ENCODE measurements at regions not wholly inside any gene's neighbourhood (a gene's known extent, or its start where the extent isn't known, plus 50 kb on each side); places are given as distances from the start of the nearest gene placed in this dataset.
A peak's percentile ranks its signal among the peaks of the same experiment; 100 is the strongest.

GRCh38 chr11:109526061-109526460, 104.1 kb downstream of the C11orf87 start:
- H3K4me1 Mint-ChIP-seq (ENCODE audit: low read depth, unreplicated experiment): peaks cover 7% of the 10 kb centered on the region
- H3K4me3 Mint-ChIP-seq (ENCODE audit: unreplicated experiment): no peak overlapping the region
- H3K9me3 ChIP-seq (ENCODE audit: insufficient read depth, low read depth, low read length): no peaks in the 10 kb centered on the region
- H3K4me2 ChIP-seq (ENCODE audit: low read length): no peak overlapping the region
- FAIRE-seq (no peak), DNase-seq (ENCODE audit: low read depth) (no peak)
- H3K36me3 Mint-ChIP-seq (ENCODE audit: low read depth, unreplicated experiment): no peaks in the 10 kb centered on the region
- no peak overlapping the region for H3K4me3 ChIP-seq (ENCODE audit: insufficient read depth, low read depth, low read length)
- peaks cover 1% of the 10 kb centered on the region for H3K9me3 Mint-ChIP-seq (ENCODE audit: unreplicated experiment)
- H3K79me2 ChIP-seq (ENCODE audit: insufficient read depth, low read length): no peaks in the 10 kb centered on the region
- no peak overlapping the region for H2AFZ ChIP-seq (ENCODE audit: low read depth, low read length)
- H3K27ac Mint-ChIP-seq (ENCODE audit: unreplicated experiment): no peak overlapping the region
- no peaks in the 10 kb centered on the region for H3K27me3 ChIP-seq (ENCODE audit: insufficient read depth, low read length)
- no peaks in the 10 kb centered on the region for H3K27me3 Mint-ChIP-seq (ENCODE audit: low read depth, unreplicated experiment)
- no peaks in the 10 kb centered on the region for H4K20me1 ChIP-seq (ENCODE audit: insufficient read depth, low read length)
- TF ChIP-seq EZH2 (IDR thresholded peaks at IDR 0.05; ENCODE audit: insufficient read depth, low read length) (no peak), CTCF (IDR thresholded peaks at IDR 0.05; ENCODE audit: insufficient read depth, low read depth, low read length) (no peak)
- H3K27ac ChIP-seq (ENCODE audit: low read depth, low read length): no peak overlapping the region
- H3K36me3 ChIP-seq (ENCODE audit: insufficient read depth, low read length): no peaks in the 10 kb centered on the region
- no peaks in the 10 kb centered on the region for H3K4me1 ChIP-seq (ENCODE audit: insufficient read depth, low read length)
- H3K9ac ChIP-seq (ENCODE audit: low read length): no peak overlapping the region

GRCh38 chr11:109526931-109527330, 104.9 kb downstream of the C11orf87 start:
- H3K79me2 ChIP-seq (ENCODE audit: insufficient read depth, low read length): no peaks in the 10 kb centered on the region
- H3K27ac ChIP-seq (ENCODE audit: low read depth, low read length): no peak overlapping the region
- no peak overlapping the region for H2AFZ ChIP-seq (ENCODE audit: low read depth, low read length)
- Mint-ChIP-seq H3K27ac (ENCODE audit: unreplicated experiment) (no peak overlapping the region), H3K9me3 (ENCODE audit: unreplicated experiment) (peaks cover 1% of the 10 kb centered on the region), H3K4me1 (ENCODE audit: low read depth, unreplicated experiment) (peaks cover 7% of the 10 kb centered on the region), H3K27me3 (ENCODE audit: low read depth, unreplicated experiment) (no peaks in the 10 kb centered on the region), H3K4me3 (ENCODE audit: unreplicated experiment) (no peak overlapping the region), H3K36me3 (ENCODE audit: low read depth, unreplicated experiment) (no peaks in the 10 kb centered on the region)
- no peak overlapping the region for H3K4me2 ChIP-seq (ENCODE audit: low read length)
- no peak for FAIRE-seq
- no peaks in the 10 kb centered on the region for H3K27me3 ChIP-seq (ENCODE audit: insufficient read depth, low read length)
- no peak overlapping the region for H3K9ac ChIP-seq (ENCODE audit: low read length)
- H3K9me3 ChIP-seq (ENCODE audit: insufficient read depth, low read depth, low read length): no peaks in the 10 kb centered on the region
- no peak for DNase-seq (ENCODE audit: low read depth)
- no peaks in the 10 kb centered on the region for H4K20me1 ChIP-seq (ENCODE audit: insufficient read depth, low read length)
- H3K4me1 ChIP-seq (ENCODE audit: insufficient read depth, low read length): no peaks in the 10 kb centered on the region
- H3K36me3 ChIP-seq (ENCODE audit: insufficient read depth, low read length): no peaks in the 10 kb centered on the region
- TF ChIP-seq CTCF (IDR thresholded peaks at IDR 0.05; ENCODE audit: insufficient read depth, low read depth, low read length): no peak
- no peak for TF ChIP-seq EZH2 (IDR thresholded peaks at IDR 0.05; ENCODE audit: insufficient read depth, low read length)
- no peak overlapping the region for H3K4me3 ChIP-seq (ENCODE audit: insufficient read depth, low read depth, low read length)

GRCh38 chr11:109527496-109527895, 105.5 kb downstream of the C11orf87 start:
- peaks cover 1% of the 10 kb centered on the region for H3K9me3 Mint-ChIP-seq (ENCODE audit: unreplicated experiment)
- Histone ChIP-seq H3K4me2 (ENCODE audit: low read length) (no peak overlapping the region), H3K4me1 (ENCODE audit: insufficient read depth, low read length) (no peaks in the 10 kb centered on the region), H3K9me3 (ENCODE audit: insufficient read depth, low read depth, low read length) (no peaks in the 10 kb centered on the region), H3K9ac (ENCODE audit: low read length) (no peak overlapping the region), H2AFZ (ENCODE audit: low read depth, low read length) (no peak overlapping the region), H3K79me2 (ENCODE audit: insufficient read depth, low read length) (no peaks in the 10 kb centered on the region), H3K4me3 (ENCODE audit: insufficient read depth, low read depth, low read length) (no peak overlapping the region), H4K20me1 (ENCODE audit: insufficient read depth, low read length) (no peaks in the 10 kb centered on the region), H3K27ac (ENCODE audit: low read depth, low read length) (no peak overlapping the region), H3K36me3 (ENCODE audit: insufficient read depth, low read length) (no peaks in the 10 kb centered on the region), H3K27me3 (ENCODE audit: insufficient read depth, low read length) (no peaks in the 10 kb centered on the region)
- DNase-seq (ENCODE audit: low read depth) (peak; percentile 34), FAIRE-seq (no peak)
- no peaks in the 10 kb centered on the region for H3K36me3 Mint-ChIP-seq (ENCODE audit: low read depth, unreplicated experiment)
- no peak for TF ChIP-seq EZH2 (IDR thresholded peaks at IDR 0.05; ENCODE audit: insufficient read depth, low read length)
- TF ChIP-seq CTCF (IDR thresholded peaks at IDR 0.05; ENCODE audit: insufficient read depth, low read depth, low read length): no peak
- H3K27ac Mint-ChIP-seq (ENCODE audit: unreplicated experiment): no peak overlapping the region
- H3K27me3 Mint-ChIP-seq (ENCODE audit: low read depth, unreplicated experiment): no peaks in the 10 kb centered on the region
- H3K4me1 Mint-ChIP-seq (ENCODE audit: low read depth, unreplicated experiment): peaks cover 7% of the 10 kb centered on the region
- H3K4me3 Mint-ChIP-seq (ENCODE audit: unreplicated experiment): no peak overlapping the region
